ENCODE measurements at regions not wholly inside any gene's neighbourhood (a gene's known extent, or its start where the extent isn't known, plus 50 kb on each side); places are given as distances from the start of the nearest gene placed in this dataset.

- TF ChIP-seq, protein P1, sequence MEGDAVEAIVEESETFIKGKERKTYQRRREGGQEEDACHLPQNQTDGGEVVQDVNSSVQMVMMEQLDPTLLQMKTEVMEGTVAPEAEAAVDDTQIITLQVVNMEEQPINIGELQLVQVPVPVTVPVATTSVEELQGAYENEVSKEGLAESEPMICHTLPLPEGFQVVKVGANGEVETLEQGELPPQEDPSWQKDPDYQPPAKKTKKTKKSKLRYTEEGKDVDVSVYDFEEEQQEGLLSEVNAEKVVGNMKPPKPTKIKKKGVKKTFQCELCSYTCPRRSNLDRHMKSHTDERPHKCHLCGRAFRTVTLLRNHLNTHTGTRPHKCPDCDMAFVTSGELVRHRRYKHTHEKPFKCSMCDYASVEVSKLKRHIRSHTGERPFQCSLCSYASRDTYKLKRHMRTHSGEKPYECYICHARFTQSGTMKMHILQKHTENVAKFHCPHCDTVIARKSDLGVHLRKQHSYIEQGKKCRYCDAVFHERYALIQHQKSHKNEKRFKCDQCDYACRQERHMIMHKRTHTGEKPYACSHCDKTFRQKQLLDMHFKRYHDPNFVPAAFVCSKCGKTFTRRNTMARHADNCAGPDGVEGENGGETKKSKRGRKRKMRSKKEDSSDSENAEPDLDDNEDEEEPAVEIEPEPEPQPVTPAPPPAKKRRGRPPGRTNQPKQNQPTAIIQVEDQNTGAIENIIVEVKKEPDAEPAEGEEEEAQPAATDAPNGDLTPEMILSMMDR (IDR thresholded peaks at IDR 0.05): no peak
- H3K36me3 Mint-ChIP-seq (ENCODE audit: low read depth): no peaks in the 10 kb centered on the region
Observed at GRCh38 chr2:45330637-45331409, 280.2 kb downstream of the SRBD1 start.

GRCh38 chr2:45330108-45330507 is 281.0 kb downstream of the SRBD1 start:
- no peak for ATAC-seq
- Mint-ChIP-seq H3K27ac (no peak overlapping the region), H3K27me3 (peaks cover 4% of the 10 kb centered on the region), H3K36me3 (ENCODE audit: low read depth) (no peaks in the 10 kb centered on the region), H3K4me3 (no peak overlapping the region), H3K4me1 (ENCODE audit: low read depth) (no peaks in the 10 kb centered on the region), H3K9me3 (no peaks in the 10 kb centered on the region)
- no peak for DNase-seq
- intact Hi-C loops (cut with micrococcal nuclease): no loop called here
- TF ChIP-seq, protein P1 (IDR thresholded peaks at IDR 0.05): no peak
- CTCF ChIA-PET: no interaction called here
- POLR2A ChIA-PET: no interaction called here

More at GRCh38 chr2:45330637-45331409, 280.2 kb downstream of the SRBD1 start:
- ChIA-PET CTCF (no interaction called here), POLR2A (no interaction called here)
- ATAC-seq: no peak
- no peak overlapping the region for H3K4me3 Mint-ChIP-seq
- peaks cover 4% of the 10 kb centered on the region for H3K27me3 Mint-ChIP-seq
- H3K4me1 Mint-ChIP-seq (ENCODE audit: low read depth): no peaks in the 10 kb centered on the region
- DNase-seq: no peak
- intact Hi-C loops (cut with micrococcal nuclease): no loop called here
- H3K9me3 Mint-ChIP-seq: no peaks in the 10 kb centered on the region
- H3K27ac Mint-ChIP-seq: no peak overlapping the region

- no peak for ATAC-seq
- POLR2A ChIA-PET: no interaction called here
- CTCF ChIA-PET: no interaction called here
Observed at GRCh38 chr2:45329045-45329677, 281.9 kb downstream of the SRBD1 start.

DNA sequence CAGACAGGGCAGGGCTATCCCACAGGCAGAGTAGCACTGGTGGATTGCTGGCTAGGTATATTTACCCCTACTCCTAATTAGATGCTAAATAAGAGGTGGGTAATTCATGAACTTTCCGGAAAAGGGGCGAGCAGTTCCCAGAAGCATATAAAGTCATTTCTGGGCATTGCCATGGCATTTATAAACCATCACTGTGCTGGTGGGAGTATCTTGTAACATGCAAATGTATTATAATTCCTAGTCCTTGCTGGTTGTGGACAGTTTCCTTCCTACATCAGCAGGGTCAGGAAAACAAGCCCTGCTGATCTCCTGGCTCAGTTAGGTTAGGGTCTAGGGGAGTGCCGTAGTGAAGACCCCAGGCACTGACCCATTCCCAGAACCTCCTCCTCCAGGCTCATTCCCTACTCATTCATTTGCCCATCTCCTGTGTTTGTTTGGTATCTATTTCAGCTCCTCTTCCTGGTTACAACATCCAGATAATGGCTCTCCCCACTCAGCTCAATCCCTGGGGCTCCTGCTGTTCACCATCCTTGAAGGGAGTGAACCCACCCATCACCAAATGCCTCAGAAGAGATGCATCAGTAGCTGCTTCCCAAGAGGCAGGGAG is 282.7 kb downstream of the SRBD1 start:
- TF ChIP-seq, protein P1 (IDR thresholded peaks at IDR 0.05): no peak
- intact Hi-C loops (cut with micrococcal nuclease): no loop called here
- peaks cover 2% of the 10 kb centered on the region for H3K9me3 Mint-ChIP-seq
- H3K4me1 Mint-ChIP-seq (ENCODE audit: low read depth): no peaks in the 10 kb centered on the region
- no peak for DNase-seq
- POLR2A ChIA-PET: interaction anchor here (1.2 kb wide), 1 partner anchor 18 kb away, joined by 3 read pairs; no protein-coding TSS in a partner anchor
- no peaks in the 10 kb centered on the region for H3K36me3 Mint-ChIP-seq (ENCODE audit: low read depth)
- ATAC-seq: no peak
- CTCF ChIA-PET: no interaction called here
- no peak overlapping the region for H3K27ac Mint-ChIP-seq
- no peak overlapping the region for H3K4me3 Mint-ChIP-seq
- peaks cover 4% of the 10 kb centered on the region for H3K27me3 Mint-ChIP-seq

More at GRCh38 chr2:45329045-45329677, 281.9 kb downstream of the SRBD1 start:
- Mint-ChIP-seq H3K9me3 (no peaks in the 10 kb centered on the region), H3K27me3 (peaks cover 4% of the 10 kb centered on the region), H3K4me1 (ENCODE audit: low read depth) (no peaks in the 10 kb centered on the region), H3K27ac (no peak overlapping the region), H3K4me3 (no peak overlapping the region), H3K36me3 (ENCODE audit: low read depth) (no peaks in the 10 kb centered on the region)
- TF ChIP-seq, protein P1 (IDR thresholded peaks at IDR 0.05): no peak
- no peak for DNase-seq
- intact Hi-C loops (cut with micrococcal nuclease): no loop called here

DNA sequence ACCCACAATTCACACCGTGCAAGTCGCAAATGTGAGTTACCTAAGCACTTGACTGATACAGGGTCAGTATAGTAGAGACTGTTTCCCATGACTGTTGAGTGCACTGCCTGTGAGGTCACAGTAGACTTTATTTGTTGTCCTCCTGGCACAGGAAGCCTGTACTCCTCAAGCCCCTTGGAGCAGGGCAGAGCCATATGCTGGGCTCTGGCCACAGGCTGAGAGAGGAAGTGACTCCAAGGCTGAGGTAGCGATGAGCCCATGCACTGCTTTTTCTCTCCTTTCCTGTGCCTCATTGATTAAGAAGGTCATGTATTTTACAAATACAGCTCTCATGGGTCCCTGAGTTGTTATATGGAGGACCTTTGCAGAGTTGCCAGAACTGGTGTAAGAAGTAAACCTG is 287.7 kb downstream of the SRBD1 start:
- intact Hi-C loops (cut with micrococcal nuclease): no loop called here
- Mint-ChIP-seq H3K4me1 (ENCODE audit: low read depth) (no peaks in the 10 kb centered on the region), H3K27ac (no peak overlapping the region), H3K27me3 (peaks cover 3% of the 10 kb centered on the region), H3K9me3 (peaks cover 2% of the 10 kb centered on the region), H3K4me3 (no peak overlapping the region), H3K36me3 (ENCODE audit: low read depth) (no peaks in the 10 kb centered on the region)
- POLR2A ChIA-PET: no interaction called here
- no peak for DNase-seq
- TF ChIP-seq, protein P1 (IDR thresholded peaks at IDR 0.05): no peak
- CTCF ChIA-PET: no interaction called here
- ATAC-seq: no peak
